Activated CD8-positive, alpha-beta T cell treated with anti-CD3 and anti-CD28 coated beads for 36 hours (primary cell): ENCODE measurements at regions not wholly inside any gene's neighbourhood (a gene's known extent, or its start where the extent isn't known, plus 50 kb on each side); places are given as distances from the start of the nearest gene placed in this dataset.
"Not testable (repeated sequence)": the region's sequence is repeated elsewhere in the genome, so short reads cannot be mapped to it uniquely, and the experiment has no call there.

Experiments
- ATAC-seq: fragments of 200-7000 bp; cut with Tn5 transposase; one replicate; pipeline ENCODE4 v1.10.0; 2021; ENCODE audit warnings: mild to moderate bottlenecking, moderate library complexity
- CTCF ChIA-PET: fragments of 350-600 bp; sonication (Branson Sonifier 250); formaldehyde crosslinking; loops from one replicate; lab custom pipeline; 2021; ENCODE audit warnings: antibody characterized with exemption; lab: Charles Lee
- POLR2A ChIA-PET: fragments of 350-600 bp; sonication (Branson Sonifier 250); formaldehyde crosslinking; loops from one replicate; lab custom pipeline; 2021; ENCODE audit warnings: antibody characterized with exemption; lab: Charles Lee
- DNase-seq: peaks from one replicate; pipeline ENCODE4 v3.0.0-alpha.2; 2020
- H3K27ac Mint-ChIP-seq: one replicate; pipeline ENCODE4 v1.8.0; 2021; ENCODE audit warnings: mild to moderate bottlenecking, mixed read lengths
- H3K27me3 Mint-ChIP-seq: one replicate; pipeline ENCODE4 v1.8.0; 2021; ENCODE audit warnings: mixed read lengths
- H3K36me3 Mint-ChIP-seq: one replicate; pipeline ENCODE4 v1.8.0; 2021; ENCODE audit warnings: low read depth, mixed read lengths
- H3K4me1 Mint-ChIP-seq: one replicate; pipeline ENCODE4 v1.8.0; 2021; ENCODE audit warnings: low read depth, mixed read lengths
- H3K4me3 Mint-ChIP-seq: one replicate; pipeline ENCODE4 v1.8.0; 2021; ENCODE audit warnings: mild to moderate bottlenecking, moderate library complexity, mixed read lengths
- H3K9me3 Mint-ChIP-seq: one replicate; pipeline ENCODE4 v1.8.0; 2021; ENCODE audit warnings: mixed read lengths
- intact Hi-C: fragments of 100-400 bp; cut with micrococcal nuclease; formaldehyde crosslinking; loops from one replicate; pipeline ENCODE4 v1.10.0; 2022
- TF ChIP-seq, protein P1 (sequence below): fragments of 200-600 bp; IDR thresholded peaks from one replicate; pipeline ENCODE4 v1.8.0; 2022; ENCODE audit warnings: antibody characterized with exemption, mild to moderate bottlenecking

DNA sequence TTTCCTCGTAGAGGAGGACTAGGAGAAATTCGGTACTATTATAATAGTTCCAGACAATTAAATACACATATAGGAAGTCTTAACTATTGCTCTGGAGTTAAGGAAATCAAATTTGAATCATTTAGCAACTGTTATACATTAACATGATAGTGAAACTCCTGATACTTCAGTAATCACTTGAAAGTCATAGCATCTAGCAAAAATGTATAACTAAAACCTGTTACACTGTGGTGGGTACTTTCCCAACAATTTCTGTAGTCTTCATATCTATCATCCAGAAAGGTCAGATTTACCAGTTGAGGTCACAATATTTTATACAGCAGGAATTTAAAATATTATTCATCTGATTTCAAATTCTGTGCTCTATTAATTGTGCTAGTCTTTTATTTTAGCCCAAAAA lies 669.6 kb upstream of the PCDH10 start:
- H3K27ac Mint-ChIP-seq = no peak overlapping the region
- no peak for DNase-seq
- no peaks in the 10 kb centered on the region for H3K9me3 Mint-ChIP-seq
- ChIA-PET CTCF (no interaction called here), POLR2A (no interaction called here)
- intact Hi-C loops = no loop called here
- no peaks in the 10 kb centered on the region for H3K27me3 Mint-ChIP-seq
- no peak overlapping the region for H3K4me3 Mint-ChIP-seq
- H3K36me3 Mint-ChIP-seq = no peaks in the 10 kb centered on the region
- TF ChIP-seq, protein P1, sequence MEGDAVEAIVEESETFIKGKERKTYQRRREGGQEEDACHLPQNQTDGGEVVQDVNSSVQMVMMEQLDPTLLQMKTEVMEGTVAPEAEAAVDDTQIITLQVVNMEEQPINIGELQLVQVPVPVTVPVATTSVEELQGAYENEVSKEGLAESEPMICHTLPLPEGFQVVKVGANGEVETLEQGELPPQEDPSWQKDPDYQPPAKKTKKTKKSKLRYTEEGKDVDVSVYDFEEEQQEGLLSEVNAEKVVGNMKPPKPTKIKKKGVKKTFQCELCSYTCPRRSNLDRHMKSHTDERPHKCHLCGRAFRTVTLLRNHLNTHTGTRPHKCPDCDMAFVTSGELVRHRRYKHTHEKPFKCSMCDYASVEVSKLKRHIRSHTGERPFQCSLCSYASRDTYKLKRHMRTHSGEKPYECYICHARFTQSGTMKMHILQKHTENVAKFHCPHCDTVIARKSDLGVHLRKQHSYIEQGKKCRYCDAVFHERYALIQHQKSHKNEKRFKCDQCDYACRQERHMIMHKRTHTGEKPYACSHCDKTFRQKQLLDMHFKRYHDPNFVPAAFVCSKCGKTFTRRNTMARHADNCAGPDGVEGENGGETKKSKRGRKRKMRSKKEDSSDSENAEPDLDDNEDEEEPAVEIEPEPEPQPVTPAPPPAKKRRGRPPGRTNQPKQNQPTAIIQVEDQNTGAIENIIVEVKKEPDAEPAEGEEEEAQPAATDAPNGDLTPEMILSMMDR = no peak
- no peaks in the 10 kb centered on the region for H3K4me1 Mint-ChIP-seq
- ATAC-seq = no peak

DNA sequence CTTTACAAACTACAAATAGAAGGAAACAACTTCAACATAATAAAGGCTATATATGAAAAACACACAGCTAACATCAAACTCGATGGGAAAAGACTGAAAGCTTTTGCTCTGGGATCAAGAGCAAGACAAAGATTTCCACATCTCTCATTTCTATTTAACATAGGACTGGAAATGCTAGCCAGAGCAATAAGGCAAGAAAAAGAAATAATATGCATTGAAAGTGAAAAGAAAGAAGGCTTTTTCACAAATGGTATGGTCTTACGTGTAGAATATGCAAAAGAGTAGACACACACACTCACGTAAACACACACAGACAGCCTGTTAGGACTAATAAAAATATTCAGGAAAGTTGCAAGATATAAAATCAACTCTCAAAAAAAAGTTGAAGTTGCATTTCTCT lies 660.5 kb upstream of the PCDH10 start:
- ATAC-seq (no peak), DNase-seq (no peak)
- Mint-ChIP-seq H3K27ac (no peak overlapping the region), H3K4me1 (no peaks in the 10 kb centered on the region), H3K9me3 (peaks cover 14% of the 10 kb centered on the region), H3K4me3 (no peak overlapping the region), H3K36me3 (no peaks in the 10 kb centered on the region), H3K27me3 (no peaks in the 10 kb centered on the region)
- ChIA-PET POLR2A (no interaction called here), CTCF (no interaction called here)
- intact Hi-C loops = no loop called here
- TF ChIP-seq, protein P1 = no peak

DNA sequence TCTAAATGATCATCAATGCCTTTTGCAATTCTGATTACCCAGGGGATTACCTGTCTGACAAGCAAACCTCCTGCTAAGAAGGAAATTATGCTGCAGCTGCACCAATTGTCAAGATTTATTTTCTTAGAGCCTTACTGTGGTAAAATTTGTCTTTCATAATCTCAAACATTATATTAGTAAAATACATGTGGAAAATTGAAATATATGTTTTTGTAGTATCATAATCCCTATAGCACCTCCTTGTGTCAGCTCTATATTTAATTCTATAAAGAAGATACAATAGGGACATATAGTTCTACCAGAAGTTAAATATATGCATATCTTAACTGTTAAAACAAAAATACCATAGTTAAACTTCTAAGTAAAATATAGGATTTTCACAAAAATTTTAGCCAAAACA lies 655.6 kb upstream of the PCDH10 start:
- Mint-ChIP-seq H3K9me3 (peaks cover 13% of the 10 kb centered on the region), H3K27ac (no peak overlapping the region), H3K4me3 (no peak overlapping the region), H3K36me3 (no peaks in the 10 kb centered on the region), H3K27me3 (no peaks in the 10 kb centered on the region), H3K4me1 (no peaks in the 10 kb centered on the region)
- DNase-seq (no peak), ATAC-seq (no peak)
- ChIA-PET CTCF (no interaction called here), POLR2A (no interaction called here)
- TF ChIP-seq, protein P1 = no peak
- intact Hi-C loops = no loop called here

DNA sequence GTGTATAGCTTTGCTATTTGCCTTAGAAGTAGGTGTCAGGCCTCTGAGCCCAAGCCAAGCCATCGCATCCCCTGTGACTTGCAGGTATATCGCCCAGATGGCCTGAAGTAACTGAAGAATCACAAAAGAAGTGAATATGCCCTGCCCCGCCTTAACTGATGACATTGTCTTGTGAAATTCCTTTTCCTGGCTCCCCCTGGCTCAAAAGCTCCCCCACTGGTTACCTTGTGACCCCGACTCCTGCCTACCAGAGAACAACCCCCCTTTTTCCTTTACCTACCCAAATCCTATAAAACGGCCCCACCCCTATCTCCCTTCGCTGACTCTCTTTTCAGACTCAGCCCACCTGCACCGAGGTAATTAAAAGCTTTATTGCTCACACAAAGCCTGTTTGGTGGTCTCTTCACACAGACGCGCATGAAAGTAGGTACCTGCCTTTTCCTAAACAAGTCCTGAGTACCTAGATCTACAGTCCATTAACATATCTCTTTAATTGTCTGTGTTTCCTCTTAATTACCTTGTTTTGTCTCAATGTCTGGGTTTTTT lies 653.8 kb upstream of the PCDH10 start:
- ATAC-seq, H3K9me3 Mint-ChIP-seq, H3K4me3 Mint-ChIP-seq, H3K27me3 Mint-ChIP-seq, DNase-seq, intact Hi-C loops, POLR2A ChIA-PET, H3K27ac Mint-ChIP-seq, H3K36me3 Mint-ChIP-seq, CTCF ChIA-PET, H3K4me1 Mint-ChIP-seq: not testable (repeated sequence)

DNA sequence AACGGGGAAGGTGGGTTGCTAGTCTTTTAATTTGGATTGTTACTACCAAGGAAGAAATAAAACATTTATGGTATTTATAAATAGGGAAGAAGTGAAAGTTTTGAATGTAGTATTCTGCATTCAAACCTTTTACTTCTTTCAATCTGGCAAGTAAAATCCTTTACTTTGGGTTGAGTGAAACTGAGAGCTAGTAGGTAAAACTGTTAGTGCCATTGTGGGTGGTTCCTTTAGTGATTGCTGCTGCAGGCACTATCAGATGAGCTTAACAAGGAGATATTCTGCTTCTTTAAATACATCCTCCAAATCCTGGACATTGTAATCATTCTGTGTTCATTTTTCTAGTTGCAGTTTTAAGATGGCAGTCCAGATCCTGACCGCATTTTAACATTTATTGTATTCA lies 650.9 kb upstream of the PCDH10 start:
- ChIA-PET POLR2A (no interaction called here), CTCF (no interaction called here)
- H3K27ac Mint-ChIP-seq = no peak overlapping the region
- intact Hi-C loops = no loop called here
- peaks cover 4% of the 10 kb centered on the region for H3K9me3 Mint-ChIP-seq
- H3K4me1 Mint-ChIP-seq = peaks cover 7% of the 10 kb centered on the region
- TF ChIP-seq, protein P1 = no peak
- H3K36me3 Mint-ChIP-seq = no peaks in the 10 kb centered on the region
- DNase-seq (no peak), ATAC-seq (no peak)
- no peak overlapping the region for H3K4me3 Mint-ChIP-seq
- H3K27me3 Mint-ChIP-seq = no peaks in the 10 kb centered on the region

DNA sequence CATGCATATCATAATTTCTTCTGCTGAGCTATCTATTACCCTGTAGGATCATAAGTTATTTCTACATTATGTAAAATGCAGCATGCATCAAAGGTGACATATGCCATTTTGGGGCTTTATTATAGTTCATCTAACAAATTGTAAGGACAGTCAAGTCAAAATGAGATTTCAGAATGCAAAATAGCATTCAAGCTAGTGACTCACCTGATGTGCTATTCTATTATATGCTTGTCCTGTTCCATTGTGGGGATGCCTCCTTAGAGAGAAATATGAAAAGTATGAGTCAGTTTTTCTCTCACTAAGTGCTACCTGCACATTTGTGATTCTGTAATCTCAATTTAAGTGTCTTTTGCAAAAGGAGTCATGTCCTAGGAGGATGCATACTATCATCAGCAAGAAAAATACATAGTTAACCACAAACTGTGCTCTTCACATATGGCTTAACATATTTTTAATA lies 647.0 kb upstream of the PCDH10 start:
- Mint-ChIP-seq H3K36me3 (no peaks in the 10 kb centered on the region), H3K27ac (no peak overlapping the region), H3K4me1 (peaks cover 7% of the 10 kb centered on the region), H3K4me3 (no peak overlapping the region), H3K27me3 (no peaks in the 10 kb centered on the region), H3K9me3 (no peaks in the 10 kb centered on the region)
- intact Hi-C loops = no loop called here
- POLR2A ChIA-PET = no interaction called here
- ATAC-seq = peak; percentile 64
- no peak for DNase-seq
- CTCF ChIA-PET = no interaction called here
- TF ChIP-seq, protein P1 = no peak
